Keratinocyte (primary cell): ENCODE measurements at regions not wholly inside any gene's neighbourhood (a gene's known extent, or its start where the extent isn't known, plus 50 kb on each side); places are given as distances from the start of the nearest gene placed in this dataset.

Source experiments
- DNase-seq: peaks from one replicate; pipeline ENCODE4 v3.0.0-alpha.2; 2011; ENCODE audit warnings: low read depth, missing footprints, low spot score
- FAIRE-seq: peaks from 2 replicates; lab custom pipeline; 2011; peaks lifted over from hg19 to GRCh38; lab: Jason Lieb, UNC
- H2AFZ ChIP-seq: 2 replicates; pipeline ENCODE4 v1.6.0; 2012; ENCODE audit warnings: low read length, control low read depth, inconsistent platforms; ENCODE audit not compliant: control insufficient read depth
- H3K27ac ChIP-seq: 2 replicates; pipeline ENCODE4 v1.5.1; 2011; ENCODE audit warnings: low read length; ENCODE audit not compliant: control insufficient read depth, insufficient read depth
- H3K27me3 ChIP-seq: 3 replicates; pipeline ENCODE4 v1.6.0; 2011; ENCODE audit warnings: low read length; ENCODE audit not compliant: control insufficient read depth, insufficient read depth; ENCODE audit errors: extremely low read depth
- H3K36me3 ChIP-seq, 2 experiments: 2 replicates in 1 of 2; 3 replicates in 1 of 2; pipeline ENCODE4 v1.5.1; 2011; ENCODE audit warnings: low read length in 2 of 2, mild to moderate bottlenecking in 1 of 2; ENCODE audit not compliant: control insufficient read depth in 2 of 2, insufficient read depth in 2 of 2; ENCODE audit errors: extremely low read depth in 1 of 2
- H3K4me1 ChIP-seq: 3 replicates; pipeline ENCODE4 v1.5.1; 2011; ENCODE audit warnings: low read length; ENCODE audit not compliant: control insufficient read depth, insufficient read depth; ENCODE audit errors: extremely low read depth
- H3K4me2 ChIP-seq: 3 replicates; pipeline ENCODE4 v1.6.0; 2011; ENCODE audit warnings: low read depth, low read length; ENCODE audit not compliant: control insufficient read depth, insufficient read depth; ENCODE audit errors: extremely low read depth
- H3K4me3 ChIP-seq, 3 experiments: fragments of 200-600 bp in 1 of 3; sonication (generic) in 1 of 3; 2 replicates in 2 of 3; 3 replicates in 1 of 3; pipeline ENCODE4 v1.5.1; 2011 to 2016; ENCODE audit warnings: low read length in 3 of 3, mild to moderate bottlenecking in 3 of 3, control low read depth in 2 of 3, inconsistent platforms in 1 of 3, low read depth in 1 of 3, mixed read lengths in 1 of 3, mixed run types in 1 of 3, moderate library complexity in 1 of 3; ENCODE audit not compliant: control insufficient read depth in 2 of 3, insufficient read depth in 2 of 3; ENCODE audit errors: extremely low read depth in 1 of 3
- H3K79me2 ChIP-seq: 2 replicates; pipeline ENCODE4 v1.6.0; 2012; ENCODE audit warnings: low read length; ENCODE audit not compliant: control insufficient read depth, insufficient read depth
- H3K9ac ChIP-seq: 3 replicates; pipeline ENCODE4 v1.6.0; 2011; ENCODE audit warnings: low read length; ENCODE audit not compliant: control insufficient read depth, insufficient read depth; ENCODE audit errors: extremely low read depth
- H3K9me1 ChIP-seq: 3 replicates; pipeline ENCODE4 v1.6.0; 2011; ENCODE audit warnings: low read length; ENCODE audit not compliant: control insufficient read depth, insufficient read depth; ENCODE audit errors: extremely low read depth
- H3K9me3 ChIP-seq: 2 replicates; pipeline ENCODE4 v1.5.1; 2012; ENCODE audit warnings: low read depth, low read length; ENCODE audit not compliant: control insufficient read depth
- H4K20me1 ChIP-seq: 3 replicates; pipeline ENCODE4 v1.6.0; 2011; ENCODE audit warnings: low read length; ENCODE audit not compliant: control insufficient read depth, insufficient read depth; ENCODE audit errors: extremely low read depth
- EZH2 ChIP-seq: IDR thresholded peaks from one replicate; pipeline ENCODE4 v1.6.1; 2012; ENCODE audit warnings: inconsistent platforms, mild to moderate bottlenecking, low read length, moderate library complexity
- dilution Hi-C: fragments of 300-500 bp; cut with MboI; formaldehyde crosslinking; loops from one replicate; pipeline ENCODE4 v1.7.0; 2020; ENCODE audit warnings: low sequenced_read_pairs; ENCODE audit not compliant: extremely low pct_ligation_motif_present
- TF ChIP-seq, protein P1 (sequence below), 3 experiments: IDR thresholded peaks in 1 of 3; conservative IDR thresholded peaks in 1 of 3; optimal IDR thresholded peaks in 1 of 3; 2 replicates in 2 of 3; 3 replicates in 1 of 3; pipeline versions ENCODE3 to v1.5.1; 2011; ENCODE audit warnings: low read length in 3 of 3, mild to moderate bottlenecking in 3 of 3, moderate library complexity in 2 of 3, control low read depth in 1 of 3, inconsistent platforms in 1 of 3; ENCODE audit not compliant: insufficient read depth in 2 of 3; ENCODE audit errors: extremely low read depth in 1 of 3

DNA sequence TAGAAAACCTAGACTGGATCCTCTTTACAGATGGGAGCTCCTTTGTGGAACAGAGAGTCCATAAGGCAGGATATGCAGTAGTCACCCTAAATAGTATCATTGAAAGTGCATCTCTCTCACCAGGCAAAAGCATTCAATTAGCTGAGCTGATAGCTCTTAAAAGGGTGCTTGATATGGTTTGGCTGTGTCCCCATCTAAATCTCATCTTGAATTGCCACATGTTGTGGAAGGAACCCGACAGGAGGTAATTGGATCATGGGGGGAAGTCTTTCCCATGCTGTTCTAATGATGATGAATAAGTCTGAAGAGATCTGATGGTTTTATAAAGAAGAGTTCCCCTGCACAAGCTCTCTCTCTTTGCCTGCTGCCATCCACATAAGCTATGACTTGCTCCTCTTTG lies 96.2 kb upstream of the RMP24 start:
- dilution Hi-C loops = no loop called here
- no peak overlapping the region for H3K9ac ChIP-seq
- DNase-seq (no peak), FAIRE-seq (no peak)
- no peaks in the 10 kb centered on the region for H3K36me3 ChIP-seq
- no peaks in the 10 kb centered on the region for H3K27me3 ChIP-seq
- no peak overlapping the region for H2AFZ ChIP-seq
- H3K4me1 ChIP-seq = peaks cover 13% of the 10 kb centered on the region
- no peak overlapping the region for H3K27ac ChIP-seq
- H3K9me3 ChIP-seq = no peaks in the 10 kb centered on the region
- no peaks in the 10 kb centered on the region for H3K79me2 ChIP-seq
- no peaks in the 10 kb centered on the region for H4K20me1 ChIP-seq
- TF ChIP-seq, protein P1, sequence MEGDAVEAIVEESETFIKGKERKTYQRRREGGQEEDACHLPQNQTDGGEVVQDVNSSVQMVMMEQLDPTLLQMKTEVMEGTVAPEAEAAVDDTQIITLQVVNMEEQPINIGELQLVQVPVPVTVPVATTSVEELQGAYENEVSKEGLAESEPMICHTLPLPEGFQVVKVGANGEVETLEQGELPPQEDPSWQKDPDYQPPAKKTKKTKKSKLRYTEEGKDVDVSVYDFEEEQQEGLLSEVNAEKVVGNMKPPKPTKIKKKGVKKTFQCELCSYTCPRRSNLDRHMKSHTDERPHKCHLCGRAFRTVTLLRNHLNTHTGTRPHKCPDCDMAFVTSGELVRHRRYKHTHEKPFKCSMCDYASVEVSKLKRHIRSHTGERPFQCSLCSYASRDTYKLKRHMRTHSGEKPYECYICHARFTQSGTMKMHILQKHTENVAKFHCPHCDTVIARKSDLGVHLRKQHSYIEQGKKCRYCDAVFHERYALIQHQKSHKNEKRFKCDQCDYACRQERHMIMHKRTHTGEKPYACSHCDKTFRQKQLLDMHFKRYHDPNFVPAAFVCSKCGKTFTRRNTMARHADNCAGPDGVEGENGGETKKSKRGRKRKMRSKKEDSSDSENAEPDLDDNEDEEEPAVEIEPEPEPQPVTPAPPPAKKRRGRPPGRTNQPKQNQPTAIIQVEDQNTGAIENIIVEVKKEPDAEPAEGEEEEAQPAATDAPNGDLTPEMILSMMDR (optimal IDR thresholded peaks at IDR 0.05 in 1 of 3, IDR thresholded peaks at IDR 0.05 in 1 of 3, conservative IDR thresholded peaks at IDR 0.05 in 1 of 3; ENCODE audit: extremely low read depth in 1 of 3, insufficient read depth in 2 of 3, low read length in 3 of 3) = no peak
- no peak for TF ChIP-seq EZH2
- no peaks in the 10 kb centered on the region for H3K9me1 ChIP-seq
- H3K4me3 ChIP-seq = no peak overlapping the region
- H3K4me2 ChIP-seq = no peak overlapping the region

DNA sequence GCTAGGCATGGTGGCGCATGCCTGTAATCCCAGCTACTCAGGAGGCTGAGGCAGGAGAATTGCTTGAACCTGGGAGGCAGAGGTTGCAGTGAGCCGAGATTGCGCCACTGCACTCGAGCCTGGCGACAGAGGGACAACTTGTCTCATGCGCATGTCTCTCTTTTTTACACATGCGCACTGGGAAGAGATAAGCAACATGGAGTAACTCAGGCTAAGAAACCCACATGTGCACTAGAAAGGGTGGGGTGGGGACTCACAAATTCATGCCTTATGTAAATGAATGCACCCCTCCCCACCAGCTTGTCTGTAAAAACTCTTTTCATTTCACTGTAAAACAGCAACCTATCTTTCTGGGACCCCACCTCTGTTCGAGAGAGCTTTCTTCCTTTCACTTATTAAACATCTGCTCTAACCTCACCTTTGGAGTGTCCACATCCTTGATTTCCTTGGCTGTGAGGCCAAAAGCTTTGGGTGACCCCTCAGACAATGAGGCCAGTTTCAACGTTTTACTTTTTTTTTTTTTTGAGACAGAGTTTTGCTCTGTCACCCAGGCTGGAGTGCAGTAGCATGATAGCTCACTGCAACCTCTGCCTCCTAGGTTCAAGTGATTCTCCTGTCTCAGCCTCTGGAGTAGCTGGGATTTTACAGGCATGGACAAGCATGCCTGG lies 91.6 kb upstream of the RMP24 start:
- no peak overlapping the region for H3K4me3 ChIP-seq
- dilution Hi-C loops = no loop called here
- H3K79me2 ChIP-seq = no peaks in the 10 kb centered on the region
- no peaks in the 10 kb centered on the region for H4K20me1 ChIP-seq
- H3K27me3 ChIP-seq = no peaks in the 10 kb centered on the region
- FAIRE-seq (no peak), DNase-seq (no peak)
- H3K9me3 ChIP-seq = no peaks in the 10 kb centered on the region
- H3K9me1 ChIP-seq = no peaks in the 10 kb centered on the region
- no peak overlapping the region for H2AFZ ChIP-seq
- no peak overlapping the region for H3K9ac ChIP-seq
- no peaks in the 10 kb centered on the region for H3K36me3 ChIP-seq
- H3K4me2 ChIP-seq = no peak overlapping the region
- H3K4me1 ChIP-seq = peaks cover 2% of the 10 kb centered on the region
- TF ChIP-seq, protein P1 (optimal IDR thresholded peaks at IDR 0.05 in 1 of 3, IDR thresholded peaks at IDR 0.05 in 1 of 3, conservative IDR thresholded peaks at IDR 0.05 in 1 of 3; ENCODE audit: extremely low read depth in 1 of 3, insufficient read depth in 2 of 3, low read length in 3 of 3) = no peak
- TF ChIP-seq EZH2 = no peak
- no peak overlapping the region for H3K27ac ChIP-seq
